ENCODE measurements at regions not wholly inside any gene's neighbourhood (a gene's known extent, or its start where the extent isn't known, plus 50 kb on each side); places are given as distances from the start of the nearest gene placed in this dataset.
"Not testable (repeated sequence)": the region's sequence is repeated elsewhere in the genome, so short reads cannot be mapped to it uniquely, and the experiment has no call there.

GRCh38 chr21:35191128-35191527 lies 142.0 kb upstream of the RUNX1 start:
- no peak for TF ChIP-seq CTCF (IDR thresholded peaks at IDR 0.05)
- no peaks in the 10 kb centered on the region for H3K36me3 ChIP-seq (ENCODE audit: control insufficient read depth, insufficient read depth, low read length)
- Mint-ChIP-seq H3K4me3 (no peak overlapping the region), H3K4me1 (peaks cover 0 to 13% of the 10 kb centered on the region in 2 donors), H3K9me3 (peaks cover 0 to 2% of the 10 kb centered on the region in 2 donors), H3K27ac (no peak overlapping the region), H3K36me3 (no peaks in the 10 kb centered on the region), H3K27me3 (ENCODE audit: low read depth in 2 of 2) (peaks cover 15 to 30% of the 10 kb centered on the region in 2 donors)
- ATAC-seq, result no peak
- H3K27ac ChIP-seq (ENCODE audit: low read length), result no peak overlapping the region
- WGBS (ENCODE audit: insufficient coverage), result 95% methylated on average over 5 of the region's 6 CpGs
- H3K9me3 ChIP-seq (ENCODE audit: control insufficient read depth, insufficient read depth, low read length), result no peaks in the 10 kb centered on the region
- DNase-seq, result no peak
- H3K4me1 ChIP-seq (ENCODE audit: control insufficient read depth, insufficient read depth, low read length), result no peaks in the 10 kb centered on the region
- no peak overlapping the region for H3K4me3 ChIP-seq (ENCODE audit: low read length)
- intact Hi-C loops (cut with micrococcal nuclease), result no loop called here
- H3K27me3 ChIP-seq (ENCODE audit: control insufficient read depth, insufficient read depth, low read length), result no peaks in the 10 kb centered on the region

- no peaks in the 10 kb centered on the region for H3K9me3 ChIP-seq (ENCODE audit: control insufficient read depth, insufficient read depth, low read length)
- no peak for ATAC-seq
- H3K4me3 Mint-ChIP-seq, result no peak overlapping the region
- H3K4me1 Mint-ChIP-seq, result peaks cover 0 to 13% of the 10 kb centered on the region in 2 donors
- no peaks in the 10 kb centered on the region for H3K27me3 ChIP-seq (ENCODE audit: control insufficient read depth, insufficient read depth, low read length)
- H3K4me1 ChIP-seq (ENCODE audit: control insufficient read depth, insufficient read depth, low read length), result no peaks in the 10 kb centered on the region
- intact Hi-C loops (cut with micrococcal nuclease), result no loop called here
- no peaks in the 10 kb centered on the region for H3K36me3 ChIP-seq (ENCODE audit: control insufficient read depth, insufficient read depth, low read length)
- 87% methylated on average over 5 of the region's 5 CpGs for WGBS (ENCODE audit: insufficient coverage)
- no peak for TF ChIP-seq CTCF (IDR thresholded peaks at IDR 0.05)
- no peak overlapping the region for H3K27ac ChIP-seq (ENCODE audit: low read length)
- no peak overlapping the region for H3K4me3 ChIP-seq (ENCODE audit: low read length)
- H3K36me3 Mint-ChIP-seq, result no peaks in the 10 kb centered on the region
- H3K27me3 Mint-ChIP-seq (ENCODE audit: low read depth in 2 of 2), result peaks cover 13 to 21% of the 10 kb centered on the region in 2 donors
- peaks cover 0 to 2% of the 10 kb centered on the region in 2 donors for H3K9me3 Mint-ChIP-seq
- H3K27ac Mint-ChIP-seq, result no peak overlapping the region
- DNase-seq, result no peak
Measured at GRCh38 chr21:35190201-35190701, 141.1 kb upstream of the RUNX1 start.

- peaks cover 0 to 5% of the 10 kb centered on the region in 2 donors for H3K4me1 Mint-ChIP-seq
- no peaks in the 10 kb centered on the region for H3K36me3 ChIP-seq (ENCODE audit: control insufficient read depth, insufficient read depth, low read length)
- no peak overlapping the region for H3K4me3 Mint-ChIP-seq
- ATAC-seq, result no peak
- TF ChIP-seq CTCF (IDR thresholded peaks at IDR 0.05), result no peak
- peaks cover 13 to 14% of the 10 kb centered on the region in 2 donors for H3K27me3 Mint-ChIP-seq (ENCODE audit: low read depth in 2 of 2)
- no peaks in the 10 kb centered on the region for H3K4me1 ChIP-seq (ENCODE audit: control insufficient read depth, insufficient read depth, low read length)
- 79% methylated on average over 5 of the region's 8 CpGs for WGBS (ENCODE audit: insufficient coverage)
- intact Hi-C loops (cut with micrococcal nuclease), result no loop called here
- H3K9me3 ChIP-seq (ENCODE audit: control insufficient read depth, insufficient read depth, low read length), result no peaks in the 10 kb centered on the region
- H3K9me3 Mint-ChIP-seq, result peaks cover 0 to 2% of the 10 kb centered on the region in 2 donors
- no peaks in the 10 kb centered on the region for H3K36me3 Mint-ChIP-seq
- no peak overlapping the region for H3K4me3 ChIP-seq (ENCODE audit: low read length)
- DNase-seq, result no peak
- H3K27ac Mint-ChIP-seq, result no peak overlapping the region
- no peak overlapping the region for H3K27ac ChIP-seq (ENCODE audit: low read length)
- no peaks in the 10 kb centered on the region for H3K27me3 ChIP-seq (ENCODE audit: control insufficient read depth, insufficient read depth, low read length)
Measured at GRCh38 chr21:35189077-35189863, 140.2 kb upstream of the RUNX1 start.

GRCh38 chr21:35183389-35183788 lies 134.3 kb upstream of the RUNX1 start:
- H3K27me3 ChIP-seq (ENCODE audit: control insufficient read depth, insufficient read depth, low read length); H3K4me3 Mint-ChIP-seq; DNase-seq; H3K4me1 ChIP-seq (ENCODE audit: control insufficient read depth, insufficient read depth, low read length); H3K4me3 ChIP-seq (ENCODE audit: low read length); H3K27ac Mint-ChIP-seq; H3K27ac ChIP-seq (ENCODE audit: low read length); H3K36me3 Mint-ChIP-seq; H3K4me1 Mint-ChIP-seq; ATAC-seq; intact Hi-C loops (cut with micrococcal nuclease); H3K9me3 Mint-ChIP-seq; H3K36me3 ChIP-seq (ENCODE audit: control insufficient read depth, insufficient read depth, low read length); H3K9me3 ChIP-seq (ENCODE audit: control insufficient read depth, insufficient read depth, low read length): not testable (repeated sequence)
- WGBS (ENCODE audit: insufficient coverage), result 68% methylated on average over 2 of the region's 2 CpGs
- peaks cover 11 to 12% of the 10 kb centered on the region in 2 donors for H3K27me3 Mint-ChIP-seq (ENCODE audit: low read depth in 2 of 2)

Measured in natural killer cell (primary cell).